ENCODE measurements at regions not wholly inside any gene's neighbourhood (a gene's known extent, or its start where the extent isn't known, plus 50 kb on each side); places are given as distances from the start of the nearest gene placed in this dataset.

DNA sequence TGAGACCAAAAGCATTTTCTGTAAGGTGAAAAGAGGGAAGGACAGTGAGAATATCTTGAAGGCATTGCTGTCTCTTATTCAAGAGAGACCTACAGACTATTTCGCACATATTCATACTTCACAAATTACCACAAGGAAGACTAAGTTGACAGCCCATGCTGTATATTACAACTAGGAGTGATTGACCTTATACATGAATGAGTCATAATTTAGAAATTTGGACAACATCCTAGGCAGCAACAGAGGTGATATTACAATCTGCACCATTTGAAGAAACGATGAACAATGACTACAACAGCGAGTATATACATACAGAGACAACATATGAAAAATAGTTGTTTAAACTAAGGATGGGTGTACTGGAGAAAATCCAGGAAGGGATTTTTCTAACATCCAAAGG, 971.7 kb downstream of the CDH11 start:
- POLR2A ChIA-PET = no interaction called here
- Mint-ChIP-seq H3K4me1 (no peaks in the 10 kb centered on the region), H3K27me3 (no peaks in the 10 kb centered on the region), H3K9me3 (peaks cover 7% of the 10 kb centered on the region), H3K36me3 (ENCODE audit: low read depth) (no peaks in the 10 kb centered on the region), H3K27ac (no peak overlapping the region), H3K4me3 (no peak overlapping the region)
- DNase-seq = no peak
- CTCF ChIA-PET = no interaction called here

- no peak for DNase-seq
- peaks cover 7% of the 10 kb centered on the region for H3K9me3 Mint-ChIP-seq
- H3K4me1 Mint-ChIP-seq = no peaks in the 10 kb centered on the region
- H3K27ac Mint-ChIP-seq = no peak overlapping the region
- ChIA-PET CTCF (interaction anchor here (0.6 kb wide), 1 partner anchor 382 kb away, joined by 3 read pairs; no protein-coding TSS in a partner anchor), POLR2A (no interaction called here)
- H3K27me3 Mint-ChIP-seq = no peaks in the 10 kb centered on the region
- no peaks in the 10 kb centered on the region for H3K36me3 Mint-ChIP-seq (ENCODE audit: low read depth)
- no peak overlapping the region for H3K4me3 Mint-ChIP-seq
These were observed 972.1 kb downstream of the CDH11 start for GRCh38 chr16:64149756-64150155.

- H3K36me3 Mint-ChIP-seq (ENCODE audit: low read depth) = no peaks in the 10 kb centered on the region
- ChIA-PET POLR2A (no interaction called here), CTCF (no interaction called here)
- H3K4me1 Mint-ChIP-seq = no peaks in the 10 kb centered on the region
- DNase-seq = no peak
- peaks cover 7% of the 10 kb centered on the region for H3K9me3 Mint-ChIP-seq
- no peak overlapping the region for H3K4me3 Mint-ChIP-seq
- no peaks in the 10 kb centered on the region for H3K27me3 Mint-ChIP-seq
- H3K27ac Mint-ChIP-seq = no peak overlapping the region
These were observed 973.5 kb downstream of the CDH11 start for GRCh38 chr16:64148356-64148755.

GRCh38 chr16:64147941-64148340, 973.9 kb downstream of the CDH11 start:
- CTCF ChIA-PET = no interaction called here
- Mint-ChIP-seq H3K4me1 (no peaks in the 10 kb centered on the region), H3K27ac (no peak overlapping the region)

GRCh38 chr16:64144617-64145016, 977.2 kb downstream of the CDH11 start:
- Mint-ChIP-seq H3K4me3 (no peak overlapping the region), H3K36me3 (ENCODE audit: low read depth) (no peaks in the 10 kb centered on the region), H3K4me1 (no peaks in the 10 kb centered on the region), H3K9me3 (peaks cover 2% of the 10 kb centered on the region), H3K27me3 (no peaks in the 10 kb centered on the region), H3K27ac (no peak overlapping the region)
- no peak for DNase-seq
- ChIA-PET CTCF (no interaction called here), POLR2A (no interaction called here)

More at GRCh38 chr16:64147941-64148340, 973.9 kb downstream of the CDH11 start:
- POLR2A ChIA-PET = no interaction called here
- Mint-ChIP-seq H3K4me3 (no peak overlapping the region), H3K9me3 (peaks cover 7% of the 10 kb centered on the region), H3K36me3 (ENCODE audit: low read depth) (no peaks in the 10 kb centered on the region), H3K27me3 (no peaks in the 10 kb centered on the region)
- DNase-seq = no peak

DNA sequence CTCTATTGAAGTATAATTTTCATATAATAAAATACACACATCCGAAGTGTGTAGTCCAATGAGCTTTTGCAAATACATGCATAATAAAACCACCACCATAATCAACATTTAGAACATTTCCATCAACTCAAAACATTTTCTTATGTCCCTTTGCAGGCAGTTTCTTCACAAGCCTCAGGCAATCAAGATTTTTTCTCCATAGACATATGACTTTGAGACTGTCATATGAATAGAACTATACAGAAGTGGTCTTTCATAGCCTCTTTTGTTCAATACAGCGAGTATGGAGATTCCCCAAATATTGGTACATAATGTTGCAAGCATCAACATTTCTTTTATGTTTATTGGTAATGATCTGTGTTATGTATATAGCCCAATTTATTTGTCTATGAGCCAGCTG, 983.2 kb downstream of the CDH11 start:
- DNase-seq = no peak
- H3K27ac Mint-ChIP-seq = no peak overlapping the region
- ChIA-PET CTCF (no interaction called here), POLR2A (no interaction called here)
- no peak overlapping the region for H3K4me3 Mint-ChIP-seq
- H3K4me1 Mint-ChIP-seq = no peaks in the 10 kb centered on the region
- H3K36me3 Mint-ChIP-seq (ENCODE audit: low read depth) = no peaks in the 10 kb centered on the region
- no peaks in the 10 kb centered on the region for H3K27me3 Mint-ChIP-seq
- peaks cover 5% of the 10 kb centered on the region for H3K9me3 Mint-ChIP-seq

GRCh38 chr16:64138006-64138405, 983.9 kb downstream of the CDH11 start:
- DNase-seq = no peak
- peaks cover 7% of the 10 kb centered on the region for H3K9me3 Mint-ChIP-seq
- CTCF ChIA-PET = no interaction called here
- H3K27me3 Mint-ChIP-seq = no peaks in the 10 kb centered on the region
- H3K36me3 Mint-ChIP-seq (ENCODE audit: low read depth) = no peaks in the 10 kb centered on the region
- no peak overlapping the region for H3K27ac Mint-ChIP-seq
- H3K4me1 Mint-ChIP-seq = no peaks in the 10 kb centered on the region
- no peak overlapping the region for H3K4me3 Mint-ChIP-seq
- POLR2A ChIA-PET = no interaction called here

GRCh38 chr16:64136743-64137142, 985.1 kb downstream of the CDH11 start:
- Mint-ChIP-seq H3K4me1 (no peaks in the 10 kb centered on the region), H3K4me3 (no peak overlapping the region), H3K27ac (no peak overlapping the region), H3K27me3 (no peaks in the 10 kb centered on the region), H3K36me3 (ENCODE audit: low read depth) (no peaks in the 10 kb centered on the region), H3K9me3 (peaks cover 7% of the 10 kb centered on the region)
- POLR2A ChIA-PET = no interaction called here
- DNase-seq = no peak
- CTCF ChIA-PET = no interaction called here

GRCh38 chr16:64136314-64136713, 985.5 kb downstream of the CDH11 start:
- H3K4me1 Mint-ChIP-seq = no peaks in the 10 kb centered on the region
- H3K27me3 Mint-ChIP-seq = no peaks in the 10 kb centered on the region
- no peak overlapping the region for H3K27ac Mint-ChIP-seq
- H3K4me3 Mint-ChIP-seq = no peak overlapping the region
- DNase-seq = no peak
- ChIA-PET CTCF (no interaction called here), POLR2A (no interaction called here)
- no peaks in the 10 kb centered on the region for H3K36me3 Mint-ChIP-seq (ENCODE audit: low read depth)
- peaks cover 7% of the 10 kb centered on the region for H3K9me3 Mint-ChIP-seq

DNA sequence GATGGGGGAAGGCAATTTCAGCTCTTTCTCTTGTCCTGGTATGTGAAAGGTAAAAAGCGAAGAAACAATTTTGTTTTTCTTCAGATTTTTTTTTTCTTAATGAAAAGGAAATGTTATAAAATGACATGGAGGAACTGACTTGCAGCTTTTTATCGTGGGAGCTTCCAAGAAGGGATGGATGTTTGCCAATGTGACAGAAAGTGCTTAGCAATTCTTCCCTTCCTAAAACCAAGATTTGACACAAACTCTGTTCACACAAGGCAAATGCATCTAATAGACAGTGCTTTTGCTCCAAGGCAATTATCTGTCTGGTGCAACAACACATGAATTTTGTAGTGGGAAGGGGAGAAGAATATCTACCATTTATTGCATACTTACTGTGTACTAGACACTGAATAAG, 988.5 kb downstream of the CDH11 start:
- Mint-ChIP-seq H3K36me3 (ENCODE audit: low read depth) (no peaks in the 10 kb centered on the region), H3K4me3 (no peak overlapping the region), H3K27ac (no peak overlapping the region), H3K27me3 (no peaks in the 10 kb centered on the region), H3K9me3 (peaks cover 10% of the 10 kb centered on the region), H3K4me1 (no peaks in the 10 kb centered on the region)
- DNase-seq = no peak
- CTCF ChIA-PET = no interaction called here
- POLR2A ChIA-PET = no interaction called here

DNA sequence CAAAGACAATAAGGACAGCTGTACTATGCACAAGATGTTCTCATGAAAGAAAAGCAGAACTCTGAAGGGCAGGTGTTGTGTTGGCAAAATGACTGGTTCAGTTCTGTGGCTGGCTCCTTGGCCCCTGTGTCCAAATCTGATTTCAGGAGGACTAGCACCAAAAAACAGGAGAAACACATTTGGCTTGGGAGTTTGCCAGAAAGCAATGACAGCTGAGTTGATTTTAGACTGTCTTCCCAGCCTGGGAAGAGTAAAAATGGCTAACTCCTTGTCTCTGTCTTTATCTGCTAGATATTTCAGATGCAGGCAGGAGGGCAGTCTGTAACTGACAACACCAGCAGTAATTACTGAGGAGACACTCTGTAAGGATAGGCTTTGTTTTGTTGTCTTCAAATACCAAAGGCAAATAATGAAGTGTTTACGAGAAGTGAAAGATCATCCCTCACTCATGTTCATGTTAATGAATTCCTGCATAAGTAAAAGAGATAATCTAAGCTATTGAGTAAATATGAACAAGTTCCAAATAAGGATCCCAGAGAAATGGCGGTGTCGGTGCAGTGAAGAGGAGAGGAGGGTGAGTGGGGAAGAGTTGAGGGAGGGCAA, 989.0 kb downstream of the CDH11 start:
- ChIA-PET CTCF (no interaction called here), POLR2A (no interaction called here)
- peaks cover 10% of the 10 kb centered on the region for H3K9me3 Mint-ChIP-seq
- no peak for DNase-seq
- no peak overlapping the region for H3K27ac Mint-ChIP-seq
- H3K27me3 Mint-ChIP-seq = no peaks in the 10 kb centered on the region
- H3K36me3 Mint-ChIP-seq (ENCODE audit: low read depth) = no peaks in the 10 kb centered on the region
- H3K4me3 Mint-ChIP-seq = no peak overlapping the region
- H3K4me1 Mint-ChIP-seq = no peaks in the 10 kb centered on the region

DNA sequence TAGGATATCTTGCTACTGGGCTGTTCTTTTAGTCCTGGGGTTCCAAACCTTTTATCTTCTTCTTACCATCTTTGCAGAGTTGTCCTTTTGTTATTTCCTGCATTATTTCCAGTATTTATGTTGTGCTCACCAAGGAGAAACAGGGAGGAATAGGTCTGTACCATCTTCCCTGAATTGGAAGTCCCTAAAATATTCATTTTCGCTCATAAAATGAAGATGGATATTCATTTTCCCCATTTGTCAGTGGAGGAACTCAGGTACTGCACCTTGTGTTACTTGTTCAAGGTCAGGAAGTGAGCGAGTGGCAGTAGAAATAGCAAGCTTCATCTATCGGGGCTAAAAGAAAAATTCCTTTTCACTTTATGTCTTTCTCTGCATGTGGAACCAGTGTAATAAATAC, 989.7 kb downstream of the CDH11 start:
- H3K27me3 Mint-ChIP-seq = no peaks in the 10 kb centered on the region
- H3K9me3 Mint-ChIP-seq = peaks cover 8% of the 10 kb centered on the region
- no peaks in the 10 kb centered on the region for H3K4me1 Mint-ChIP-seq
- no peak overlapping the region for H3K27ac Mint-ChIP-seq
- no peak for DNase-seq
- ChIA-PET POLR2A (no interaction called here), CTCF (no interaction called here)
- no peak overlapping the region for H3K4me3 Mint-ChIP-seq
- H3K36me3 Mint-ChIP-seq (ENCODE audit: low read depth) = no peaks in the 10 kb centered on the region

DNA sequence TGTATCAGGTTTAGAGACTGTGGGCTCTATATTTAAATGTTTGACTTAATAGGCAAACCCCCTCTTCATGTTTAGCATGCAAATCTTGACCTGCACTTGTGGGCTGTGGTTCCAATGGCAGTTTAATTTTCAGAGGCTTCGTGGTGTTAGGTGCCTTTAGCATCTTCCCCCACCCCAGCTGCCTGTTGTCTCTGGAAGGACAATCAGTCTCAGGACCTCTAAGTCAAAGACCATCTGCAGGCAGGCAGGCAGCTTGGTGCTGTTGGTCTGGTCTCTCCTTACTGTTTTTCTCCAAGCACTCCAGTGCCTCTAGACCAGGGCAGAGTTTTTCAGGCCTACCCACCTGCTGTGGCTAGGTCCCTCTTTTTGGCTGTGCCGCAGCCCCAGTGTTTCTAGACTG, 990.4 kb downstream of the CDH11 start:
- H3K27ac Mint-ChIP-seq = no peak overlapping the region
- H3K36me3 Mint-ChIP-seq (ENCODE audit: low read depth) = no peaks in the 10 kb centered on the region
- H3K9me3 Mint-ChIP-seq = peaks cover 8% of the 10 kb centered on the region
- no peak for DNase-seq
- H3K4me1 Mint-ChIP-seq = no peaks in the 10 kb centered on the region
- H3K4me3 Mint-ChIP-seq = no peak overlapping the region
- ChIA-PET CTCF (no interaction called here), POLR2A (no interaction called here)
- no peaks in the 10 kb centered on the region for H3K27me3 Mint-ChIP-seq

GRCh38 chr16:64130140-64130539, 991.7 kb downstream of the CDH11 start:
- Mint-ChIP-seq H3K9me3 (peaks cover 8% of the 10 kb centered on the region), H3K4me3 (no peak overlapping the region), H3K27ac (no peak overlapping the region), H3K27me3 (no peaks in the 10 kb centered on the region), H3K36me3 (ENCODE audit: low read depth) (no peaks in the 10 kb centered on the region), H3K4me1 (no peaks in the 10 kb centered on the region)
- ChIA-PET CTCF (no interaction called here), POLR2A (no interaction called here)
- no peak for DNase-seq
